GM18507 (cell line): ENCODE measurements at regions not wholly inside any gene's neighbourhood (a gene's known extent, or its start where the extent isn't known, plus 50 kb on each side); places are given as distances from the start of the nearest gene placed in this dataset.
"Not testable (repeated sequence)": the region's sequence is repeated elsewhere in the genome, so short reads cannot be mapped to it uniquely, and the experiment has no call there.

Source experiments
- DNase-seq: peaks from one replicate; pipeline ENCODE4 v3.0.0; 2011; ENCODE audit warnings: low read depth; ENCODE audit not compliant: insufficient read length; ENCODE audit errors: extremely low spot score
- FAIRE-seq: peaks from 2 replicates; lab custom pipeline; 2011; peaks lifted over from hg19 to GRCh38; lab: Jason Lieb, UNC

GRCh38 chr17:71437166-71437565 is 683.7 kb upstream of the SOX9 start:
- FAIRE-seq = no peak
- no peak for DNase-seq

- no peak for FAIRE-seq
- DNase-seq = no peak
Measured at GRCh38 chr17:71438631-71439146, 682.1 kb upstream of the SOX9 start.

GRCh38 chr17:71440513-71440912 is 680.3 kb upstream of the SOX9 start:
- FAIRE-seq (no peak), DNase-seq (no peak)

GRCh38 chr17:71441098-71441497 is 679.7 kb upstream of the SOX9 start:
- FAIRE-seq (no peak), DNase-seq (no peak)

- DNase-seq (no peak), FAIRE-seq (no peak)
Measured at GRCh38 chr17:71444078-71444477, 676.7 kb upstream of the SOX9 start.

GRCh38 chr17:71446645-71447437 is 674.0 kb upstream of the SOX9 start:
- no peak for DNase-seq
- no peak for FAIRE-seq

GRCh38 chr17:71447644-71448043 is 673.2 kb upstream of the SOX9 start:
- FAIRE-seq = no peak
- DNase-seq = no peak

GRCh38 chr17:71450657-71451056 is 670.2 kb upstream of the SOX9 start:
- not testable (repeated sequence) for DNase-seq, FAIRE-seq

- FAIRE-seq = no peak
- DNase-seq = no peak
Measured at GRCh38 chr17:71453876-71454422, 666.9 kb upstream of the SOX9 start.

GRCh38 chr17:71455219-71455618 is 665.6 kb upstream of the SOX9 start:
- FAIRE-seq (no peak), DNase-seq (no peak)

- DNase-seq (no peak), FAIRE-seq (no peak)
Measured at GRCh38 chr17:71458322-71458721, 662.5 kb upstream of the SOX9 start.

- FAIRE-seq (no peak), DNase-seq (no peak)
Measured at GRCh38 chr17:71460943-71461342, 659.9 kb upstream of the SOX9 start.

GRCh38 chr17:71461498-71462169 is 659.2 kb upstream of the SOX9 start:
- FAIRE-seq (no peak), DNase-seq (no peak)

GRCh38 chr17:71464241-71464640 is 656.6 kb upstream of the SOX9 start:
- DNase-seq = no peak
- no peak for FAIRE-seq

- DNase-seq (no peak), FAIRE-seq (no peak)
Measured at GRCh38 chr17:71464751-71465150, 656.1 kb upstream of the SOX9 start.

- no peak for DNase-seq
- FAIRE-seq = no peak
Measured at GRCh38 chr17:71467719-71468118, 653.1 kb upstream of the SOX9 start.

- FAIRE-seq = no peak
Measured at GRCh38 chr17:71470062-71470461, 650.8 kb upstream of the SOX9 start.

GRCh38 chr17:71472809-71473789 is 647.7 kb upstream of the SOX9 start:
- FAIRE-seq (peak; percentile 41), DNase-seq (no peak)

More at GRCh38 chr17:71470062-71470461, 650.8 kb upstream of the SOX9 start:
- DNase-seq = no peak

- DNase-seq = no peak
Measured at GRCh38 chr17:71477356-71477755, 643.5 kb upstream of the SOX9 start.

More at GRCh38 chr17:71477356-71477755, 643.5 kb upstream of the SOX9 start:
- no peak for FAIRE-seq
